ENCODE measurements at regions not wholly inside any gene's neighbourhood (a gene's known extent, or its start where the extent isn't known, plus 50 kb on each side); places are given as distances from the start of the nearest gene placed in this dataset.

- Histone ChIP-seq H3K9me3 (ENCODE audit: control extremely low read depth in 1 of 5, control insufficient read depth in 4 of 5, insufficient read depth in 2 of 5, low read depth in 1 of 5, low read length in 4 of 5) (peaks cover 2 to 9% (median 6%) of the 10 kb centered on the region in 5 experiments), H3K4me3 (ENCODE audit: control insufficient read depth in 1 of 7, extremely low read depth in 1 of 7, insufficient read depth in 4 of 7, low read depth in 2 of 7, low read length in 6 of 7) (no peak overlapping the region), H3K36me3 (ENCODE audit: control insufficient read depth in 4 of 4, insufficient read depth in 4 of 4, low read length in 3 of 4) (no peaks in the 10 kb centered on the region), H3K27ac (ENCODE audit: insufficient read depth in 1 of 2, low read depth in 1 of 2, low read length in 2 of 2, poor library complexity in 1 of 2, severe bottlenecking in 2 of 2) (no peak overlapping the region), H3K27me3 (replicated peaks in 2 of 5; ENCODE audit: control insufficient read depth in 4 of 5, insufficient read depth in 5 of 5, low read length in 4 of 5) (no peaks in the 10 kb centered on the region), H3K4me1 (ENCODE audit: control extremely low read depth in 1 of 4, control insufficient read depth in 4 of 4, insufficient read depth in 4 of 4, low read length in 3 of 4) (peaks cover 0 to 5% (median 3%) of the 10 kb centered on the region in 4 experiments)
- CTCF ChIA-PET = interaction anchor here (0.9 to 1.7 kb wide), 3 partner anchors 9 to 187 kb away, joined by 3 to 8 read pairs (median 4); no protein-coding TSS in a partner anchor
- 100% methylated on average over 5 of the region's 9 CpGs for WGBS (ENCODE audit: insufficient coverage)
- POLR2A ChIA-PET = no interaction called here
- no peak for DNase-seq
These were observed 116.8 kb upstream of the SPATA13 start for GRCh38 chr13:24043590-24044350.

- H3K4me3 ChIP-seq (ENCODE audit: control insufficient read depth in 1 of 7, extremely low read depth in 1 of 7, insufficient read depth in 4 of 7, low read depth in 2 of 7, low read length in 6 of 7) = no peak overlapping the region
- ChIA-PET CTCF (no interaction called here), POLR2A (no interaction called here)
- no peak overlapping the region for H3K27ac ChIP-seq (ENCODE audit: insufficient read depth in 1 of 2, low read depth in 1 of 2, low read length in 2 of 2, poor library complexity in 1 of 2, severe bottlenecking in 2 of 2)
- peaks cover 2 to 9% (median 6%) of the 10 kb centered on the region in 5 experiments for H3K9me3 ChIP-seq (ENCODE audit: control extremely low read depth in 1 of 5, control insufficient read depth in 4 of 5, insufficient read depth in 2 of 5, low read depth in 1 of 5, low read length in 4 of 5)
- WGBS (ENCODE audit: insufficient coverage) = 96% methylated on average over 3 of the region's 4 CpGs
- no peaks in the 10 kb centered on the region for H3K27me3 ChIP-seq (replicated peaks in 2 of 5; ENCODE audit: control insufficient read depth in 4 of 5, insufficient read depth in 5 of 5, low read length in 4 of 5)
- no peaks in the 10 kb centered on the region for H3K4me1 ChIP-seq (ENCODE audit: control extremely low read depth in 1 of 4, control insufficient read depth in 4 of 4, insufficient read depth in 4 of 4, low read length in 3 of 4)
- no peak for DNase-seq
- H3K36me3 ChIP-seq (ENCODE audit: control insufficient read depth in 4 of 4, insufficient read depth in 4 of 4, low read length in 3 of 4) = no peaks in the 10 kb centered on the region
These were observed 114.9 kb upstream of the SPATA13 start for GRCh38 chr13:24045597-24045996.

GRCh38 chr13:24050292-24050711 lies 110.2 kb upstream of the SPATA13 start:
- no peak overlapping the region for H3K27ac ChIP-seq (ENCODE audit: insufficient read depth in 1 of 2, low read depth in 1 of 2, low read length in 2 of 2, poor library complexity in 1 of 2, severe bottlenecking in 2 of 2)
- H3K9me3 ChIP-seq (ENCODE audit: control extremely low read depth in 1 of 5, control insufficient read depth in 4 of 5, insufficient read depth in 2 of 5, low read depth in 1 of 5, low read length in 4 of 5) = peaks cover 2 to 9% (median 6%) of the 10 kb centered on the region in 5 experiments
- no peak overlapping the region for H3K4me3 ChIP-seq (ENCODE audit: control insufficient read depth in 1 of 7, extremely low read depth in 1 of 7, insufficient read depth in 4 of 7, low read depth in 2 of 7, low read length in 6 of 7)
- peaks cover 0 to 16% (median 1%) of the 10 kb centered on the region in 4 experiments for H3K4me1 ChIP-seq (ENCODE audit: control extremely low read depth in 1 of 4, control insufficient read depth in 4 of 4, insufficient read depth in 4 of 4, low read length in 3 of 4)
- no peaks in the 10 kb centered on the region for H3K36me3 ChIP-seq (ENCODE audit: control insufficient read depth in 4 of 4, insufficient read depth in 4 of 4, low read length in 3 of 4)
- ChIA-PET CTCF (interaction anchor here (5.4 kb wide), 1 partner anchor 29 kb away, joined by 37 read pairs; no protein-coding TSS in a partner anchor), POLR2A (no interaction called here)
- WGBS (ENCODE audit: insufficient coverage) = 100% methylated on average over 2 of the region's 6 CpGs
- no peaks in the 10 kb centered on the region for H3K27me3 ChIP-seq (replicated peaks in 2 of 5; ENCODE audit: control insufficient read depth in 4 of 5, insufficient read depth in 5 of 5, low read length in 4 of 5)
- no peak for DNase-seq

GRCh38 chr13:24050796-24051715 lies 109.5 kb upstream of the SPATA13 start:
- H3K36me3 ChIP-seq (ENCODE audit: control insufficient read depth in 4 of 4, insufficient read depth in 4 of 4, low read length in 3 of 4) = no peaks in the 10 kb centered on the region
- no peak for DNase-seq
- POLR2A ChIA-PET = no interaction called here
- peaks cover 0 to 16% (median 1%) of the 10 kb centered on the region in 4 experiments for H3K4me1 ChIP-seq (ENCODE audit: control extremely low read depth in 1 of 4, control insufficient read depth in 4 of 4, insufficient read depth in 4 of 4, low read length in 3 of 4)
- H3K27ac ChIP-seq (ENCODE audit: insufficient read depth in 1 of 2, low read depth in 1 of 2, low read length in 2 of 2, poor library complexity in 1 of 2, severe bottlenecking in 2 of 2) = no peak overlapping the region
- H3K27me3 ChIP-seq (replicated peaks in 2 of 5; ENCODE audit: control insufficient read depth in 4 of 5, insufficient read depth in 5 of 5, low read length in 4 of 5) = no peaks in the 10 kb centered on the region
- 94% methylated on average over 9 of the region's 10 CpGs for WGBS (ENCODE audit: insufficient coverage)
- peaks cover 2 to 9% (median 6%) of the 10 kb centered on the region in 5 experiments for H3K9me3 ChIP-seq (ENCODE audit: control extremely low read depth in 1 of 5, control insufficient read depth in 4 of 5, insufficient read depth in 2 of 5, low read depth in 1 of 5, low read length in 4 of 5)
- CTCF ChIA-PET = interaction anchor here (0.9 to 5.4 kb wide), 6 partner anchors 9 to 173 kb away, joined by 3 to 45 read pairs (median 10); no protein-coding TSS in a partner anchor
- H3K4me3 ChIP-seq (ENCODE audit: control insufficient read depth in 1 of 7, extremely low read depth in 1 of 7, insufficient read depth in 4 of 7, low read depth in 2 of 7, low read length in 6 of 7) = no peak overlapping the region

GRCh38 chr13:24052547-24053518 lies 107.7 kb upstream of the SPATA13 start:
- ChIA-PET CTCF (interaction anchor here (0.7 to 5.4 kb wide), 22 partner anchors 9 to 221 kb away, joined by 3 to 45 read pairs (median 5); no protein-coding TSS in a partner anchor), POLR2A (no interaction called here)
- Histone ChIP-seq H3K4me3 (ENCODE audit: control insufficient read depth in 1 of 7, extremely low read depth in 1 of 7, insufficient read depth in 4 of 7, low read depth in 2 of 7, low read length in 6 of 7) (peak overlapping the region in 2 of 7 experiments; percentile 30 to 65), H3K27me3 (replicated peaks in 2 of 5; ENCODE audit: control insufficient read depth in 4 of 5, insufficient read depth in 5 of 5, low read length in 4 of 5) (no peaks in the 10 kb centered on the region), H3K36me3 (ENCODE audit: control insufficient read depth in 4 of 4, insufficient read depth in 4 of 4, low read length in 3 of 4) (no peaks in the 10 kb centered on the region), H3K27ac (ENCODE audit: insufficient read depth in 1 of 2, low read depth in 1 of 2, low read length in 2 of 2, poor library complexity in 1 of 2, severe bottlenecking in 2 of 2) (no peak overlapping the region), H3K4me1 (ENCODE audit: control extremely low read depth in 1 of 4, control insufficient read depth in 4 of 4, insufficient read depth in 4 of 4, low read length in 3 of 4) (peaks cover 0 to 16% (median 1%) of the 10 kb centered on the region in 4 experiments), H3K9me3 (ENCODE audit: control extremely low read depth in 1 of 5, control insufficient read depth in 4 of 5, insufficient read depth in 2 of 5, low read depth in 1 of 5, low read length in 4 of 5) (no peaks in the 10 kb centered on the region)
- peak in 2 of 3 donors; percentile 37 to 39 for DNase-seq
- 55% methylated on average over 6 of the region's 17 CpGs for WGBS (ENCODE audit: insufficient coverage)

- H3K4me3 ChIP-seq (ENCODE audit: control insufficient read depth in 1 of 7, extremely low read depth in 1 of 7, insufficient read depth in 4 of 7, low read depth in 2 of 7, low read length in 6 of 7) = no peak overlapping the region
- H3K36me3 ChIP-seq (ENCODE audit: control insufficient read depth in 4 of 4, insufficient read depth in 4 of 4, low read length in 3 of 4) = no peaks in the 10 kb centered on the region
- POLR2A ChIA-PET = interaction anchor here (0.6 kb wide), 1 partner anchor 12 kb away, joined by 3 read pairs; no protein-coding TSS in a partner anchor
- peaks cover 0 to 16% (median 1%) of the 10 kb centered on the region in 4 experiments for H3K4me1 ChIP-seq (ENCODE audit: control extremely low read depth in 1 of 4, control insufficient read depth in 4 of 4, insufficient read depth in 4 of 4, low read length in 3 of 4)
- CTCF ChIA-PET = interaction anchor here (0.7 to 5.4 kb wide), 22 partner anchors 8 to 220 kb away, joined by 3 to 45 read pairs (median 5); no protein-coding TSS in a partner anchor
- H3K27me3 ChIP-seq (replicated peaks in 2 of 5; ENCODE audit: control insufficient read depth in 4 of 5, insufficient read depth in 5 of 5, low read length in 4 of 5) = no peaks in the 10 kb centered on the region
- H3K9me3 ChIP-seq (ENCODE audit: control extremely low read depth in 1 of 5, control insufficient read depth in 4 of 5, insufficient read depth in 2 of 5, low read depth in 1 of 5, low read length in 4 of 5) = no peaks in the 10 kb centered on the region
- 64% methylated on average over 9 of the region's 9 CpGs for WGBS (ENCODE audit: insufficient coverage)
- no peak overlapping the region for H3K27ac ChIP-seq (ENCODE audit: insufficient read depth in 1 of 2, low read depth in 1 of 2, low read length in 2 of 2, poor library complexity in 1 of 2, severe bottlenecking in 2 of 2)
- DNase-seq = peak; percentile 64 to 81 (median 78)
These were observed 106.8 kb upstream of the SPATA13 start for GRCh38 chr13:24053519-24054251.
